ENCODE measurements at regions not wholly inside any gene's neighbourhood (a gene's known extent, or its start where the extent isn't known, plus 50 kb on each side); places are given as distances from the start of the nearest gene placed in this dataset.

GRCh38 chr4:108519911-108520601, 100.3 kb upstream of the RPL34 start:
- H3K27me3 ChIP-seq: peaks cover 0 to under 1% (median 0%) of the 10 kb centered on the region in 4 donors
- no peak for DNase-seq
- ATAC-seq: no peak
- FAIRE-seq: no peak
- no peaks in the 10 kb centered on the region for H3K36me3 ChIP-seq
- intact Hi-C loops (cut with DNase I): no loop called here
- no peaks in the 10 kb centered on the region for H3K4me1 ChIP-seq
- no peak overlapping the region for H3K27ac ChIP-seq
- TF ChIP-seq CTCF (IDR thresholded peaks at IDR 0.05): no peak
- H3K9me3 ChIP-seq: no peaks in the 10 kb centered on the region
- WGBS, 2 donors: 40 to 45% methylated on average over 4 of the region's 4 CpGs
- H3K4me3 ChIP-seq: no peak overlapping the region

GRCh38 chr4:108519208-108519833, 101.1 kb upstream of the RPL34 start:
- TF ChIP-seq CTCF (IDR thresholded peaks at IDR 0.05): no peak
- Histone ChIP-seq H3K36me3 (no peaks in the 10 kb centered on the region), H3K27ac (no peak overlapping the region), H3K4me1 (no peaks in the 10 kb centered on the region), H3K9me3 (no peaks in the 10 kb centered on the region), H3K4me3 (no peak overlapping the region), H3K27me3 (peaks cover 0 to 8% (median 0%) of the 10 kb centered on the region in 4 donors)
- intact Hi-C loops (cut with DNase I): no loop called here
- ATAC-seq: no peak
- DNase-seq: no peak
- no peak for FAIRE-seq

GRCh38 chr4:108512615-108513505, 107.5 kb upstream of the RPL34 start:
- WGBS, 2 donors: 4 to 5% methylated on average over 17 of the region's 17 CpGs
- Histone ChIP-seq H3K9me3 (no peaks in the 10 kb centered on the region), H3K27ac (no peak overlapping the region), H3K27me3 (peaks cover 0 to 17% (median 4%) of the 10 kb centered on the region in 4 donors), H3K36me3 (no peaks in the 10 kb centered on the region), H3K4me1 (no peaks in the 10 kb centered on the region), H3K4me3 (no peak overlapping the region)
- peak in 2 of 6 donors; percentile 21 to 59 for DNase-seq
- peak in 3 of 4 donors; percentile 70 to 80 (median 76) for ATAC-seq
- FAIRE-seq: no peak
- intact Hi-C loops (cut with DNase I): no loop called here
- TF ChIP-seq CTCF (IDR thresholded peaks at IDR 0.05): peak in 1 of 4 donors; percentile 18

- Histone ChIP-seq H3K4me1 (no peaks in the 10 kb centered on the region), H3K27me3 (peaks cover 0 to 17% (median 4%) of the 10 kb centered on the region in 4 donors), H3K9me3 (no peaks in the 10 kb centered on the region), H3K27ac (no peak overlapping the region), H3K4me3 (no peak overlapping the region), H3K36me3 (no peaks in the 10 kb centered on the region)
- ATAC-seq (no peak), FAIRE-seq (no peak), DNase-seq (no peak)
- intact Hi-C loops (cut with DNase I): no loop called here
- WGBS, 2 donors: 62 to 65% methylated on average over 2 of the region's 2 CpGs
- no peak for TF ChIP-seq CTCF (IDR thresholded peaks at IDR 0.05)
Measured at GRCh38 chr4:108511618-108512017, 108.8 kb upstream of the RPL34 start.
